Mesenchymal stem cell (in vitro differentiated cells and primary cell): ENCODE measurements at regions not wholly inside any gene's neighbourhood (a gene's known extent, or its start where the extent isn't known, plus 50 kb on each side); places are given as distances from the start of the nearest gene placed in this dataset.

Source experiments
- DNase-seq: peaks from one replicate; pipeline ENCODE4 v3.0.0-alpha.2; 2013
- H2AFZ ChIP-seq: one replicate; pipeline ENCODE4 v1.6.1; 2013; ENCODE audit warnings: low read depth, mild to moderate bottlenecking, control low read depth, inconsistent platforms, low read length, moderate library complexity
- H2AK5ac ChIP-seq: 2 replicates; pipeline ENCODE4 v1.6.1; 2013; ENCODE audit warnings: low read length, moderate library complexity, mild to moderate bottlenecking, inconsistent platforms; ENCODE audit not compliant: severe bottlenecking
- H2BK120ac ChIP-seq: one replicate; pipeline ENCODE4 v1.6.1; 2013; ENCODE audit warnings: low read depth, mild to moderate bottlenecking, inconsistent platforms, low read length, moderate library complexity
- H2BK12ac ChIP-seq, 2 experiments: one replicate each; pipeline ENCODE4 v1.6.1; 2013; ENCODE audit warnings: inconsistent platforms in 2 of 2, low read length in 2 of 2, mild to moderate bottlenecking in 2 of 2, moderate library complexity in 2 of 2, control low read depth in 1 of 2
- H2BK15ac ChIP-seq: one replicate; pipeline ENCODE4 v1.6.1; 2013; ENCODE audit warnings: mild to moderate bottlenecking, low read depth, inconsistent platforms; ENCODE audit not compliant: poor library complexity, severe bottlenecking
- H2BK5ac ChIP-seq: 2 replicates; pipeline ENCODE4 v1.6.1; 2013; ENCODE audit warnings: low read depth, mild to moderate bottlenecking, low read length, control low read depth, inconsistent platforms; ENCODE audit not compliant: poor library complexity, severe bottlenecking
- H3K14ac ChIP-seq, 2 experiments: one replicate each; pipeline ENCODE4 v1.6.1; 2013; ENCODE audit warnings: inconsistent platforms in 2 of 2, low read length in 2 of 2, control low read depth in 1 of 2, mild to moderate bottlenecking in 1 of 2, moderate library complexity in 1 of 2
- H3K18ac ChIP-seq, 2 experiments: one replicate each; pipeline ENCODE4 v1.6.1; 2013; ENCODE audit warnings: inconsistent platforms in 2 of 2, low read length in 2 of 2, control low read depth in 1 of 2, low read depth in 1 of 2, mild to moderate bottlenecking in 1 of 2
- H3K23ac ChIP-seq, 2 experiments: one replicate each; pipeline ENCODE4 v1.6.1; 2013; ENCODE audit warnings: inconsistent platforms in 2 of 2, low read length in 2 of 2, mild to moderate bottlenecking in 2 of 2, moderate library complexity in 2 of 2, control low read depth in 1 of 2
- H3K27ac ChIP-seq: 2 replicates; pipeline ENCODE4 v1.5.1; 2013; ENCODE audit warnings: mild to moderate bottlenecking, moderate library complexity, low read length, control low read depth, inconsistent platforms; ENCODE audit not compliant: poor library complexity, severe bottlenecking
- H3K27me3 ChIP-seq, 2 experiments: 2 replicates each; pipeline versions ENCODE4 v1.6.1 to v1.7.0; 2013; ENCODE audit warnings: low read length in 2 of 2, mild to moderate bottlenecking in 2 of 2, moderate library complexity in 2 of 2, control low read depth in 1 of 2, inconsistent platforms in 1 of 2; ENCODE audit not compliant: control insufficient read depth in 1 of 2, insufficient read depth in 1 of 2
- H3K36me3 ChIP-seq, 2 experiments: 2 replicates each; pipeline versions ENCODE4 v1.6.1 to v1.7.0; 2013; ENCODE audit warnings: low read length in 2 of 2, control low read depth in 1 of 2, inconsistent platforms in 1 of 2, low read depth in 1 of 2, mild to moderate bottlenecking in 1 of 2; ENCODE audit not compliant: insufficient read depth in 2 of 2, control insufficient read depth in 1 of 2
- H3K4ac ChIP-seq, 2 experiments: one replicate each; pipeline ENCODE4 v1.6.1; 2013; ENCODE audit warnings: inconsistent platforms in 2 of 2, low read length in 2 of 2, mild to moderate bottlenecking in 2 of 2, moderate library complexity in 2 of 2, control low read depth in 1 of 2, low read depth in 1 of 2
- H3K4me1 ChIP-seq: 2 replicates; pipeline ENCODE4 v1.6.1; 2013; ENCODE audit warnings: low read depth, low read length, control low read depth; ENCODE audit not compliant: control insufficient read depth, insufficient read depth
- H3K4me2 ChIP-seq: 2 replicates; pipeline ENCODE4 v1.6.1; 2013; ENCODE audit warnings: low read length, mild to moderate bottlenecking, inconsistent platforms; ENCODE audit not compliant: poor library complexity, severe bottlenecking
- H3K4me3 ChIP-seq, 2 experiments: 2 replicates each; pipeline versions ENCODE4 v1.5.1 to v1.7.0; 2013; ENCODE audit warnings: low read length in 2 of 2, mild to moderate bottlenecking in 2 of 2, control low read depth in 1 of 2, low read depth in 1 of 2; ENCODE audit not compliant: insufficient read depth in 1 of 2
- H3K79me1 ChIP-seq: replicated peaks from 2 replicates; pipeline ENCODE4 v1.6.1; 2013; ENCODE audit warnings: mild to moderate bottlenecking, control low read depth, low read length, inconsistent platforms; ENCODE audit not compliant: poor library complexity, severe bottlenecking
- H3K9ac ChIP-seq: 2 replicates; pipeline ENCODE4 v1.7.0; 2013; ENCODE audit warnings: mild to moderate bottlenecking, low read length, moderate library complexity
- H3K9me3 ChIP-seq: 2 replicates; pipeline ENCODE4 v1.7.0; 2013; ENCODE audit warnings: mild to moderate bottlenecking, low read length; ENCODE audit not compliant: control insufficient read depth
- H4K8ac ChIP-seq: one replicate; pipeline ENCODE4 v1.6.1; 2013; ENCODE audit warnings: inconsistent platforms, mild to moderate bottlenecking, low read length, moderate library complexity
- H4K91ac ChIP-seq: one replicate; pipeline ENCODE4 v1.6.1; 2013; ENCODE audit warnings: mild to moderate bottlenecking, low read length, inconsistent platforms
- WGBS: methylation state at CpG from one replicate; pipeline ENCODE4 v1.1.7; 2013; ENCODE audit warnings: mixed read lengths; 5-methylcytosine and 5-hydroxymethylcytosine counted together

DNA sequence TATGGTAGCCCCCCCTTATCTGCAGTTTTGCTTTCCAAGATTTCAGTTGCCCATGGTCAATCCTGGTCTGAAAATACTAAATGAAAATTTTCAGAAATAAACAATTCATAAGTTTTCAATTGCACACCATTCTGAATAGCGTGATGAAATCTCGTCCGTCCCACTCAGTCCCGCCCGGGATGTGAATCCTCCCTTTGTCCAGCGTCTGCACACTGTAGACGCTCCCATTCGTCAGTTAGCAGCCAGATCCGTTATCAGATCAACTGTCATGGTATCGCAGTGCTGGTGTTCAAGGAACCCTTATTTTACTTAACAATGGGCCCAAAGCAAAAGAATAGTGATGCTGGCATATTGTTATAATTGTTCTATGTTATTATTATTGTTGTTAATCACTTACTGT lies 98.6 kb downstream of the TMEM215 start:
- Histone ChIP-seq H2AK5ac (no peak overlapping the region), H3K14ac (no peak overlapping the region), H4K91ac (no peak overlapping the region), H3K4me1 (no peaks in the 10 kb centered on the region), H2BK120ac (no peak overlapping the region), H3K4me3 (no peak overlapping the region), H3K4ac (no peak overlapping the region), H3K27me3 (peaks cover 0 to 3% of the 10 kb centered on the region in 2 experiments), H3K9me3 (no peaks in the 10 kb centered on the region), H3K36me3 (no peaks in the 10 kb centered on the region), H3K23ac (no peak overlapping the region), H3K18ac (no peak overlapping the region), H3K79me1 (no peaks in the 10 kb centered on the region), H3K27ac (no peak overlapping the region), H2AFZ (no peak overlapping the region), H2BK5ac (no peak overlapping the region), H2BK12ac (no peak overlapping the region), H3K9ac (no peak overlapping the region), H3K4me2 (no peak overlapping the region), H2BK15ac (no peak overlapping the region), H4K8ac (no peak overlapping the region)
- no peak for DNase-seq
- 90% methylated on average over 9 of the region's 10 CpGs for WGBS

DNA sequence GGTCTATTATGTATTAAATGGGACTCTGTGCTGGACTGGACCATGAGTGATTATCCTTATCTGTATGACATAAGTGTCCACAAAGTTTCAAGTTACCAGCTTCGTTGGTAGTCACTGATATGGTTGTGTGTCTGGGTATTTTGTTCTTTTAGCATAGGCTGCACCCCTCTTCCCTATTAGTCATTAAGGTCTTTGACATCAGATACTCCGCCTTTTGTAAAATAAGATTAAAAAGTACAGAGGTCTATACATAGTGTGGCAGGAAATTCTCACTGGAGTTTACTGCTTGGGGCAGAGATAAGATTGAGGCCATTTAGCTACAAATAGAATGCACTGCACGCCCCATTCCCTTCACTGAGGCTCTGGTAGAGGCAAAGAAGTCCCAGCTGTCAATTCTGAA lies 99.4 kb downstream of the TMEM215 start:
- H3K79me1 ChIP-seq, result no peaks in the 10 kb centered on the region
- no peak overlapping the region for H3K4me2 ChIP-seq
- no peak overlapping the region for H4K8ac ChIP-seq
- H3K18ac ChIP-seq, result no peak overlapping the region
- H2AFZ ChIP-seq, result no peak overlapping the region
- H3K14ac ChIP-seq, result no peak overlapping the region
- WGBS, result 65% methylated on average over 3 of the region's 3 CpGs
- H3K9me3 ChIP-seq, result no peaks in the 10 kb centered on the region
- no peak for DNase-seq
- no peak overlapping the region for H2BK12ac ChIP-seq
- no peak overlapping the region for H2BK120ac ChIP-seq
- H2BK5ac ChIP-seq, result no peak overlapping the region
- H3K9ac ChIP-seq, result no peak overlapping the region
- H3K4me3 ChIP-seq, result no peak overlapping the region
- H3K27me3 ChIP-seq, result peaks cover 0 to 3% of the 10 kb centered on the region in 2 experiments
- H3K27ac ChIP-seq, result no peak overlapping the region
- H2BK15ac ChIP-seq, result no peak overlapping the region
- no peaks in the 10 kb centered on the region for H3K4me1 ChIP-seq
- no peak overlapping the region for H3K4ac ChIP-seq
- H3K36me3 ChIP-seq, result no peaks in the 10 kb centered on the region
- H3K23ac ChIP-seq, result no peak overlapping the region
- no peak overlapping the region for H2AK5ac ChIP-seq
- no peak overlapping the region for H4K91ac ChIP-seq

DNA sequence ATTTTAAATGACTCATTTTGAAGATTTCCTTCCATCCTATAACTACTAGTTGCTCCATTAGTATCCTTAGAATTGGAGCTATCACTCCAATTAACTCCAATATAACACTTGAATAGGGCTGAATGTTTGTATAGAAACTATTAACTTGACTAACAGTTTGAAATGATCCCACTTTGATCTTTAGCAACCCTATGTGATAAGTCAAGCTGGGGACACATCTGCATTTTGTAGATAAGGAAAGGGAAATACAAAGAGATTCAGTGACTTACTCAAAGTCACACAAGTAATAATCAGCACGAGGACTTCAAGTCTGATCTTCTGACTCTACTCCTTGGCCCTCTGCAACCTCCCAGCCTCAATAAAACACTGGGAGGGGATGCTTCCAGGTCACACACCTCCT lies 101.1 kb downstream of the TMEM215 start:
- no peak overlapping the region for H3K18ac ChIP-seq
- no peak overlapping the region for H2BK12ac ChIP-seq
- no peak overlapping the region for H4K8ac ChIP-seq
- no peak overlapping the region for H3K14ac ChIP-seq
- H2AFZ ChIP-seq, result no peak overlapping the region
- no peak overlapping the region for H3K4me3 ChIP-seq
- no peaks in the 10 kb centered on the region for H3K4me1 ChIP-seq
- H3K4me2 ChIP-seq, result no peak overlapping the region
- no peak overlapping the region for H4K91ac ChIP-seq
- H2BK15ac ChIP-seq, result no peak overlapping the region
- no peaks in the 10 kb centered on the region for H3K79me1 ChIP-seq
- WGBS, result 45% methylated on average over 1 of the region's 1 CpG
- H2AK5ac ChIP-seq, result no peak overlapping the region
- no peak overlapping the region for H3K23ac ChIP-seq
- no peak for DNase-seq
- H3K9me3 ChIP-seq, result no peaks in the 10 kb centered on the region
- H3K9ac ChIP-seq, result no peak overlapping the region
- no peak overlapping the region for H3K27ac ChIP-seq
- H2BK120ac ChIP-seq, result no peak overlapping the region
- no peak overlapping the region for H2BK5ac ChIP-seq
- no peaks in the 10 kb centered on the region for H3K36me3 ChIP-seq
- peaks cover 0 to 3% of the 10 kb centered on the region in 2 experiments for H3K27me3 ChIP-seq
- no peak overlapping the region for H3K4ac ChIP-seq

DNA sequence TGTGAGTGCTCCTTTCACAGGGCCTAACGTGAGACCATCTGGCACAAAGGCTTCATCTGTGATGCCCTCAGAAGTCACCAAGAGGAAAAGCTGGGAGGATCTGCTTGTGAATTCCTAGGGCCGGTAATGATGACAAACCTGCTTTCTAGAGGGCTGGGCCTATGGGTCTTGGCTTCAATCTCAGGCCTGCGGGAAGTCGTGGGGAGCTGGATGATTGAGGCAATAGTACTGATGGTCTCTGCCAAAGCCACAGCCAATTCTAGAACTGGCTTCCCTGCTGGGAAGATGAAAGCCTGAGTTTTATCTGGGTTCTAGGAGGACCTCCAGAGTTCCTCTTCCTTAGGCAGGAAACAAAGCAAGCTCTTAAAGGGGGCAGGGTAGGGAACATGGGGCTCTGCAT lies 102.7 kb downstream of the TMEM215 start:
- Histone ChIP-seq H3K27me3 (peaks cover 0 to 11% of the 10 kb centered on the region in 2 experiments), H2BK15ac (no peak overlapping the region), H3K4me3 (no peak overlapping the region), H3K9me3 (no peaks in the 10 kb centered on the region), H2AK5ac (no peak overlapping the region), H2BK120ac (no peak overlapping the region), H3K4ac (no peak overlapping the region), H4K91ac (no peak overlapping the region), H3K4me2 (no peak overlapping the region), H4K8ac (no peak overlapping the region), H3K4me1 (no peaks in the 10 kb centered on the region), H3K79me1 (no peaks in the 10 kb centered on the region), H3K9ac (no peak overlapping the region), H3K36me3 (no peaks in the 10 kb centered on the region), H3K27ac (no peak overlapping the region), H3K18ac (no peak overlapping the region), H3K14ac (no peak overlapping the region), H3K23ac (no peak overlapping the region), H2BK5ac (no peak overlapping the region), H2AFZ (no peak overlapping the region), H2BK12ac (no peak overlapping the region)
- WGBS, result 90% methylated on average over 4 of the region's 4 CpGs
- no peak for DNase-seq
